A673 (cell line): ENCODE measurements at regions not wholly inside any gene's neighbourhood (a gene's known extent, or its start where the extent isn't known, plus 50 kb on each side); places are given as distances from the start of the nearest gene placed in this dataset.

Experiments
- CTCF ChIP-seq: fragments of 300-800, 200-600 bp; sonication (generic); conservative IDR thresholded peaks from 2 replicates; pipeline ENCODE4 v1.5.1; 2017; ENCODE audit warnings: low read depth, mild to moderate bottlenecking, antibody characterized with exemption, low read length, moderate library complexity, mixed read lengths
- EZH2 ChIP-seq: fragments of 200-600 bp; sonication (generic); IDR thresholded peaks from 2 replicates; pipeline ENCODE4 v1.6.1; 2017; ENCODE audit warnings: borderline replicate concordance, low read depth, mild to moderate bottlenecking, mixed read lengths, antibody characterized with exemption, low read length; ENCODE audit not compliant: poor library complexity, severe bottlenecking

- TF ChIP-seq CTCF (no peak), EZH2 (no peak)
These were observed 202.5 kb upstream of the GPR26 start for GRCh38 chr10:123463698-123464097.
